ENCODE measurements at regions not wholly inside any gene's neighbourhood (a gene's known extent, or its start where the extent isn't known, plus 50 kb on each side); places are given as distances from the start of the nearest gene placed in this dataset.

GRCh38 chr11:122441666-122442035 lies 213.9 kb upstream of the UBASH3B start:
- TF ChIP-seq CTCF (IDR thresholded peaks at IDR 0.05; ENCODE audit: borderline replicate concordance, insufficient read depth, low read depth, low read length): no peak
- H3K4me3 ChIP-seq (ENCODE audit: low read depth, low read length): no peak overlapping the region

GRCh38 chr11:122440811-122441665 lies 214.5 kb upstream of the UBASH3B start:
- H3K4me3 ChIP-seq (ENCODE audit: low read depth, low read length): no peak overlapping the region

GRCh38 chr11:122439866-122440810 lies 215.4 kb upstream of the UBASH3B start:
- TF ChIP-seq CTCF (IDR thresholded peaks at IDR 0.05; ENCODE audit: borderline replicate concordance, insufficient read depth, low read depth, low read length): no peak
- no peak overlapping the region for H3K4me3 ChIP-seq (ENCODE audit: low read depth, low read length)

More at GRCh38 chr11:122440811-122441665, 214.5 kb upstream of the UBASH3B start:
- no peak for TF ChIP-seq CTCF (IDR thresholded peaks at IDR 0.05; ENCODE audit: borderline replicate concordance, insufficient read depth, low read depth, low read length)

GRCh38 chr11:122436188-122436555 lies 219.3 kb upstream of the UBASH3B start:
- no peak for TF ChIP-seq CTCF (IDR thresholded peaks at IDR 0.05; ENCODE audit: borderline replicate concordance, insufficient read depth, low read depth, low read length)
- no peak overlapping the region for H3K4me3 ChIP-seq (ENCODE audit: low read depth, low read length)

GRCh38 chr11:122435540-122436187 lies 219.9 kb upstream of the UBASH3B start:
- H3K4me3 ChIP-seq (ENCODE audit: low read depth, low read length): no peak overlapping the region

GRCh38 chr11:122434786-122435185 lies 220.7 kb upstream of the UBASH3B start:
- TF ChIP-seq CTCF (IDR thresholded peaks at IDR 0.05; ENCODE audit: borderline replicate concordance, insufficient read depth, low read depth, low read length): no peak

More at GRCh38 chr11:122435540-122436187, 219.9 kb upstream of the UBASH3B start:
- no peak for TF ChIP-seq CTCF (IDR thresholded peaks at IDR 0.05; ENCODE audit: borderline replicate concordance, insufficient read depth, low read depth, low read length)

More at GRCh38 chr11:122434786-122435185, 220.7 kb upstream of the UBASH3B start:
- H3K4me3 ChIP-seq (ENCODE audit: low read depth, low read length): no peak overlapping the region
